Hepatocyte (in vitro differentiated cells): ENCODE measurements at regions not wholly inside any gene's neighbourhood (a gene's known extent, or its start where the extent isn't known, plus 50 kb on each side); places are given as distances from the start of the nearest gene placed in this dataset.

Source experiments
- EZH2 ChIP-seq: fragments of 200-600 bp; sonication (generic); IDR thresholded peaks from 2 replicates; pipeline ENCODE4 v1.6.1; 2016; ENCODE audit warnings: antibody characterized with exemption, mild to moderate bottlenecking, borderline replicate concordance
- EZH2phosphoT487 ChIP-seq: fragments of 200-600 bp; sonication (generic); IDR thresholded peaks from one replicate; pipeline ENCODE4 v1.6.1; 2018; ENCODE audit warnings: antibody characterized with exemption, mild to moderate bottlenecking, low read depth, moderate library complexity; ENCODE audit not compliant: unreplicated experiment, severe bottlenecking
- TF ChIP-seq, protein P1 (sequence below): fragments of 200-600 bp; sonication (generic); IDR thresholded peaks from 2 replicates; pipeline ENCODE4 v1.5.1; 2016; ENCODE audit warnings: antibody characterized with exemption, mild to moderate bottlenecking; ENCODE audit not compliant: poor library complexity

DNA sequence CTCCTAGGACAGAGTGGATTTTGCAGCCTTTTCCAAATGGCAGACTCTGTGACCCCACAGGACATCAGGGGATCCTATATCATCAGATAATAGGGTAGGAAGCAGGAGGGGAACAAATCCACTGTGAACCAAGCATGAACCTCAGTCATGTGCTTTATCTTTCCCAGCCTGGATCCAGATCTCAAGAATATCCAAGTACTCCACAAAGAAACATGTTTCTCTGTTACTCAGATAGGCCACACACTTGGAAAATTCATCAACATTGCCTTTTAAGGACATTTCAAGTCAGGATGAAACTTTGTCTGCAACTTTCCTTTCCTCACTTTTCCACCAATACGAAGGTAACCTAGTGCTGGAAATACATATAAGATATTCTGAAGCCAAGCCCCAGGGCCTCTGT, 85.8 kb downstream of the RDH14 start:
- TF ChIP-seq EZH2 (no peak), EZH2phosphoT487 (no peak)
- TF ChIP-seq, protein P1, sequence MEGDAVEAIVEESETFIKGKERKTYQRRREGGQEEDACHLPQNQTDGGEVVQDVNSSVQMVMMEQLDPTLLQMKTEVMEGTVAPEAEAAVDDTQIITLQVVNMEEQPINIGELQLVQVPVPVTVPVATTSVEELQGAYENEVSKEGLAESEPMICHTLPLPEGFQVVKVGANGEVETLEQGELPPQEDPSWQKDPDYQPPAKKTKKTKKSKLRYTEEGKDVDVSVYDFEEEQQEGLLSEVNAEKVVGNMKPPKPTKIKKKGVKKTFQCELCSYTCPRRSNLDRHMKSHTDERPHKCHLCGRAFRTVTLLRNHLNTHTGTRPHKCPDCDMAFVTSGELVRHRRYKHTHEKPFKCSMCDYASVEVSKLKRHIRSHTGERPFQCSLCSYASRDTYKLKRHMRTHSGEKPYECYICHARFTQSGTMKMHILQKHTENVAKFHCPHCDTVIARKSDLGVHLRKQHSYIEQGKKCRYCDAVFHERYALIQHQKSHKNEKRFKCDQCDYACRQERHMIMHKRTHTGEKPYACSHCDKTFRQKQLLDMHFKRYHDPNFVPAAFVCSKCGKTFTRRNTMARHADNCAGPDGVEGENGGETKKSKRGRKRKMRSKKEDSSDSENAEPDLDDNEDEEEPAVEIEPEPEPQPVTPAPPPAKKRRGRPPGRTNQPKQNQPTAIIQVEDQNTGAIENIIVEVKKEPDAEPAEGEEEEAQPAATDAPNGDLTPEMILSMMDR = no peak
